ENCODE measurements at regions not wholly inside any gene's neighbourhood (a gene's known extent, or its start where the extent isn't known, plus 50 kb on each side); places are given as distances from the start of the nearest gene placed in this dataset.

DNA sequence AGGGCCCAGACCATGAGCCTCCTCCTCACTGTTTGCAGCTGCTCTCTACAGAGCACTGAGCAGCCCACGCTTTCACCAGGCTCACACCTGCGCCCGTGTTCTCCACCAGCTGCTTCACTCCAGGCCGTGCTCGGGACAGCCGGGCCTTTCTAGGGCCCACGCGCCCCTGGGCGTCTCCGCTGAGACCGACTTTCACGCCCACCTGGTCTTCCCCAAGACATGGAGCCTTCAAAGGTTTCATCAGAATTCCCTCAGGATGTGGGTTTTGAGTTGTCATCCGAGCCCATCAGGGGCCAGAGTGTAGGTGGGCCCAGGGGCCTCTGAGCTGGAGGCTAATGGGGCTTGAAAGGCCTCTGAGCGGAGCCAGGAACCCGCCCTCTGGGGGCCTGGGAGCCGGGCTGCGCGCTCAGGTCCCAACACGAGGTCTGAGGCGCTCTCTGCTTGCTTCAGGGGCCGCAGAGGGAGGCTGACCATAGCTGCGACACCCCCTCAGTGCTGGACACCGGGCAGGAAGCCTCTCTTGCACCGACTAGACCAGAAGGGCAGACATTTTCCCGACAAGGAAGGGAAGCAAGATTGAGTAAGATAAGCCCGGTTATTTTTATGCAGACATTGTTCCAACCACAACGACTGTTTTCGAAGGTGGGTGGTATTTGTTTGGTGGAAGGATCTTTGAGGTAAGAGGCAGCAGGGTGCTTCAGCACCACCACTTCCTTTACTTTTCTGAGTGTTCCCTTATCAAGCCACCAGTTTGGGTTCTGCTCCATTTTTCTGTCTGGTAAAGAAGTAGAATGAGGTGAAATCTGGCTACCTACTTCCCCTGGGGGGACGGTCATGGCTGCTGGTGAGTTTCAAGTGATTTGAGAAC is 125.0 kb upstream of the FUT8 start:
- intact Hi-C loops (cut with micrococcal nuclease; ENCODE audit: unreplicated experiment) = no loop called here

DNA sequence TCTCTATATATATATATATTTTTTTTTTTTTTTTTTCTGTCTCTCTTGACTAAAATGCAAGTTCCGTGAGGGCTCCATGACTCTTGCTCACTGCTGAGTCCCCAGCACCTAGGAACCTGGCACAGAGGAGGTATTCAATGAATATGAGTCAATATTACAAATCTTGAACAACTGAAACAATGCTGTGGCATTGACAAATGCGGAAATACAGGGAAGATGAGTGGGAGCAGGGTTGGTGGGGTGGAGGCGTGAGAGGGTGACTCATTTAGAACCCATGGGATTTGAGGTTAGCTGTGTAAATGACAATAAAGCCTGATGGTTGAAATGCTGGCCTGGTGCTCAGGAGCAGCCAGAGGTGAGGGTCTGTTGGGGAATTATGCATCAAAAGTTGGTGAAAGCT is 121.7 kb upstream of the FUT8 start:
- Histone ChIP-seq H3K4me3 (ENCODE audit: low read depth in 2 of 2, low read length in 2 of 2) (no peak overlapping the region), H3K27ac (ENCODE audit: low read length) (no peak overlapping the region), H3K36me3 (ENCODE audit: control insufficient read depth, insufficient read depth, low read length) (no peaks in the 10 kb centered on the region), H3K27me3 (ENCODE audit: control insufficient read depth, insufficient read depth, low read length) (no peaks in the 10 kb centered on the region), H3K4me1 (ENCODE audit: control insufficient read depth, insufficient read depth, low read length) (no peaks in the 10 kb centered on the region), H3K9me3 (ENCODE audit: control insufficient read depth, insufficient read depth, low read depth, low read length) (no peaks in the 10 kb centered on the region)
- DNase-seq (ENCODE audit: low read depth, low spot score) (no peak), ATAC-seq (no peak)
- ChIA-PET POLR2A (no interaction called here), CTCF (no interaction called here)
- TF ChIP-seq, protein P1, sequence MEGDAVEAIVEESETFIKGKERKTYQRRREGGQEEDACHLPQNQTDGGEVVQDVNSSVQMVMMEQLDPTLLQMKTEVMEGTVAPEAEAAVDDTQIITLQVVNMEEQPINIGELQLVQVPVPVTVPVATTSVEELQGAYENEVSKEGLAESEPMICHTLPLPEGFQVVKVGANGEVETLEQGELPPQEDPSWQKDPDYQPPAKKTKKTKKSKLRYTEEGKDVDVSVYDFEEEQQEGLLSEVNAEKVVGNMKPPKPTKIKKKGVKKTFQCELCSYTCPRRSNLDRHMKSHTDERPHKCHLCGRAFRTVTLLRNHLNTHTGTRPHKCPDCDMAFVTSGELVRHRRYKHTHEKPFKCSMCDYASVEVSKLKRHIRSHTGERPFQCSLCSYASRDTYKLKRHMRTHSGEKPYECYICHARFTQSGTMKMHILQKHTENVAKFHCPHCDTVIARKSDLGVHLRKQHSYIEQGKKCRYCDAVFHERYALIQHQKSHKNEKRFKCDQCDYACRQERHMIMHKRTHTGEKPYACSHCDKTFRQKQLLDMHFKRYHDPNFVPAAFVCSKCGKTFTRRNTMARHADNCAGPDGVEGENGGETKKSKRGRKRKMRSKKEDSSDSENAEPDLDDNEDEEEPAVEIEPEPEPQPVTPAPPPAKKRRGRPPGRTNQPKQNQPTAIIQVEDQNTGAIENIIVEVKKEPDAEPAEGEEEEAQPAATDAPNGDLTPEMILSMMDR (IDR thresholded peaks at IDR 0.05) = no peak
- TF ChIP-seq SIN3A (IDR thresholded peaks at IDR 0.05; ENCODE audit: borderline replicate concordance, insufficient read depth, low read depth, low read length) (no peak), TCF7L2 (IDR thresholded peaks at IDR 0.05; ENCODE audit: low read depth, low read length) (no peak), POLR2AphosphoS5 (IDR thresholded peaks at IDR 0.05; ENCODE audit: low read depth, low read length) (no peak)
- TF ChIP-seq, protein P2, sequence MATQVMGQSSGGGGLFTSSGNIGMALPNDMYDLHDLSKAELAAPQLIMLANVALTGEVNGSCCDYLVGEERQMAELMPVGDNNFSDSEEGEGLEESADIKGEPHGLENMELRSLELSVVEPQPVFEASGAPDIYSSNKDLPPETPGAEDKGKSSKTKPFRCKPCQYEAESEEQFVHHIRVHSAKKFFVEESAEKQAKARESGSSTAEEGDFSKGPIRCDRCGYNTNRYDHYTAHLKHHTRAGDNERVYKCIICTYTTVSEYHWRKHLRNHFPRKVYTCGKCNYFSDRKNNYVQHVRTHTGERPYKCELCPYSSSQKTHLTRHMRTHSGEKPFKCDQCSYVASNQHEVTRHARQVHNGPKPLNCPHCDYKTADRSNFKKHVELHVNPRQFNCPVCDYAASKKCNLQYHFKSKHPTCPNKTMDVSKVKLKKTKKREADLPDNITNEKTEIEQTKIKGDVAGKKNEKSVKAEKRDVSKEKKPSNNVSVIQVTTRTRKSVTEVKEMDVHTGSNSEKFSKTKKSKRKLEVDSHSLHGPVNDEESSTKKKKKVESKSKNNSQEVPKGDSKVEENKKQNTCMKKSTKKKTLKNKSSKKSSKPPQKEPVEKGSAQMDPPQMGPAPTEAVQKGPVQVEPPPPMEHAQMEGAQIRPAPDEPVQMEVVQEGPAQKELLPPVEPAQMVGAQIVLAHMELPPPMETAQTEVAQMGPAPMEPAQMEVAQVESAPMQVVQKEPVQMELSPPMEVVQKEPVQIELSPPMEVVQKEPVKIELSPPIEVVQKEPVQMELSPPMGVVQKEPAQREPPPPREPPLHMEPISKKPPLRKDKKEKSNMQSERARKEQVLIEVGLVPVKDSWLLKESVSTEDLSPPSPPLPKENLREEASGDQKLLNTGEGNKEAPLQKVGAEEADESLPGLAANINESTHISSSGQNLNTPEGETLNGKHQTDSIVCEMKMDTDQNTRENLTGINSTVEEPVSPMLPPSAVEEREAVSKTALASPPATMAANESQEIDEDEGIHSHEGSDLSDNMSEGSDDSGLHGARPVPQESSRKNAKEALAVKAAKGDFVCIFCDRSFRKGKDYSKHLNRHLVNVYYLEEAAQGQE (IDR thresholded peaks at IDR 0.05; ENCODE audit: insufficient read depth in 1 of 2, low read depth in 2 of 2, low read length in 1 of 2) = no peak
- intact Hi-C loops (cut with micrococcal nuclease; ENCODE audit: unreplicated experiment) = no loop called here
- in situ Hi-C loops (cut with HindIII; ENCODE audit: low pct_unique_long_range_greater_than_20kb, low sequenced_read_pairs) = no loop called here
- BruUV-seq (replicated peaks) = no TSS peak

More for the DNA sequence above, 125.0 kb upstream of the FUT8 start:
- POLR2A ChIA-PET = no interaction called here
- no peak overlapping the region for H3K27ac ChIP-seq (ENCODE audit: low read length)
- TF ChIP-seq, protein P1 (IDR thresholded peaks at IDR 0.05) = no peak
- TF ChIP-seq SIN3A (IDR thresholded peaks at IDR 0.05; ENCODE audit: borderline replicate concordance, insufficient read depth, low read depth, low read length) (no peak), TCF7L2 (IDR thresholded peaks at IDR 0.05; ENCODE audit: low read depth, low read length) (no peak)
- no peaks in the 10 kb centered on the region for H3K36me3 ChIP-seq (ENCODE audit: control insufficient read depth, insufficient read depth, low read length)
- no peaks in the 10 kb centered on the region for H3K9me3 ChIP-seq (ENCODE audit: control insufficient read depth, insufficient read depth, low read depth, low read length)
- ATAC-seq (no peak), DNase-seq (ENCODE audit: low read depth, low spot score) (no peak)
- in situ Hi-C loops (cut with HindIII; ENCODE audit: low pct_unique_long_range_greater_than_20kb, low sequenced_read_pairs) = no loop called here
- peaks cover 4% of the 10 kb centered on the region; the same call in 1 of the 2 replicates for H3K4me1 ChIP-seq (ENCODE audit: control insufficient read depth, insufficient read depth, low read length)
- no TSS peak for BruUV-seq (replicated peaks)
- no peak overlapping the region for H3K4me3 ChIP-seq (ENCODE audit: low read depth in 2 of 2, low read length in 2 of 2)
- H3K27me3 ChIP-seq (ENCODE audit: control insufficient read depth, insufficient read depth, low read length) = no peaks in the 10 kb centered on the region
- CTCF ChIA-PET = interaction anchor here (0.6 kb wide), 1 partner anchor 17 kb away, joined by 4 read pairs; no protein-coding TSS in a partner anchor

All from Panc1 (cell line).